GM18499 (cell line): ENCODE measurements at regions not wholly inside any gene's neighbourhood (a gene's known extent, or its start where the extent isn't known, plus 50 kb on each side); places are given as distances from the start of the nearest gene placed in this dataset.
"Not testable (repeated sequence)": the region's sequence is repeated elsewhere in the genome, so short reads cannot be mapped to it uniquely, and the experiment has no call there.

Source experiments
- ATAC-seq: cut with Tn5 transposase; IDR thresholded peaks from one replicate; pipeline ENCODE4 v1.9.1; 2021; ENCODE audit warnings: moderate number of reproducible peaks; ENCODE audit not compliant: insufficient read depth, unreplicated experiment

DNA sequence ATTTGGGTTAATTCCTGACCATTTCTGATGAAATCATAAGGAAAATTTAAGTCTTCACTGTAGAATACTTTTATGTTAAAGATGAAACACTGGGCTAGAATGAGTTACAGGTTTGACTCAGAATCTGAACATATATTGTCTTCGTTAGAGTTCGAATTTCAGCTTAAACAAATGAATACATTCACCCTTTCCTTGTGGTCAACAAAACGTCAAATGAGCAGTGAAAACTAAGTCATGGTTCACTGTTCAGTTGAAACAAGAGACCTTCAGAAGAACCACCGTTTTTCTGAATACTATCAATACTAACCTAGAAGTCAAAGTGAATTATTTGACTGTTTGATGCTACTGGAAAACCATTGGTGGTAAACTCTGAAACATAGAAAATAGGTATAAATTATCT is 235.2 kb upstream of the ZWINT start:
- ATAC-seq = no peak

DNA sequence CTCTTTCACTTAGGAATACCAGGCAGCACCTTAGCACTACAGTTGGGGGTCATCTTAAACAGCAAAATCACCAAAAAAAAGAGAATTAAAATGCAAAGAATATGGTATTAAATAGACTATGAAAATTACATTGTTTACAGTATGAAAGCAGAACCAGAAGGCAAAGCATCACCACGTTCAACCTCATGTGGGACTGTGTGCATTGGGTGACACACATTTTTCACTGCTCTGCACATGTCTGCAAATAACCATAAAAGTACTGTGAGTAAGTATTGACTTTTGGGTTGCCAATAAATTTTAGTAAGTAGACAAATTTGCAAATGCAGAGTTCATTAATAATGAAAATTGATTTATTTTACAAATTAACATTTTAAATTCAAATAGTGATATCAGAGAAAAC is 232.1 kb upstream of the ZWINT start:
- no peak for ATAC-seq

DNA sequence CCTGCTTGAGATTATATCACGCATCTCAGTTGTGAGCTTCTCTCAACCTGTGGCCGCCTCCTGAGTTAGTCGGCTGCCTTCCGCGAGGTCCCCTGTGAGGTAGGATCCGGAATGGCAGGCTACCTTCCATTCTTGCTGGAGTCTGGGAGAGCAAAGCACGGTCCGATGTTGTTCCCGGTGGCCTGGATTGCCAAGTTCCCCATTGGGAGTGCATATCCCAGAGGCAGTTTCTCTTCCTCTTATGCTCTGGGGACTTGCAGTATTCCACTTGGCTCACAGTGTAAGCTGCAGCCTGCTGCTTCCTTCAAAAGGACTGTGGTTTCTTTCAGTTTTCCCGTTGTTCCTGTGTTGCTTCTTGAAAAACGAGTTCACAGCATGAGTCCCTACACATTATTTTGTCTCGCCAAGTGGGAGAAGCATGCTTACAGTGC is 225.4 kb upstream of the ZWINT start:
- ATAC-seq = no peak

DNA sequence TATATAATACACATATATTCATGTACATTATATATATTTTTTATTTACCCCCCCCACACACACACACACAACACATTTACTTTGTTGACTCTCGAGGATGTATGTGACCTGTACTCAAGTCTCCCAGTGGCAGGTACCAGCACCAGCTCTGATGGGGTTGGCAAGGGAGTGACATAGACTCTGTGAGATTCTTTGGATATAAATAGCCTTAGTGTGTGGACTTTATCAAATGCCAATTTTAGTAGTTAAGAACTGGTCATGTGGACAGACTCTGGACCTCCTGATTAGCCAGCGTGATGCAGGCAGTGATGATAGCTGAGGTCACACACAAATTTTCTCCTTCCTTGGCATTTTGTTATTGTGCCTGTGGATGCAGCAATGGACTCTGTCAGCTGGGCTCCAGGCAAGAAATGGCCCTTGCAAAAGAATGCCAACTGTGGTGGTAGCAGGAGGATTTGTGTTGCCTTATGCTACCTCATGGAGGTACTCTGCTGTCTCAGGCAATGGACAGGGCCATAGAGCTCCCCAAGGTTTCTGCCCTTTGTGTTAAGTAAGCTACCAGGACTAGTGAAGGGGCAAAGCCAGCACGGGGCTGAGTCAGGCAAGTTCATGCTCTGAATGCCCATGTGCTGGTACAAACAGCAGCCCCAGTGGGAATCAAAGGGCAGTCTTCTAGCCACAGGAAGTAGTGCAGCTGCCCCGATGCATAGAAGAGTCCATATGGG is 224.6 kb upstream of the ZWINT start:
- ATAC-seq = no peak

DNA sequence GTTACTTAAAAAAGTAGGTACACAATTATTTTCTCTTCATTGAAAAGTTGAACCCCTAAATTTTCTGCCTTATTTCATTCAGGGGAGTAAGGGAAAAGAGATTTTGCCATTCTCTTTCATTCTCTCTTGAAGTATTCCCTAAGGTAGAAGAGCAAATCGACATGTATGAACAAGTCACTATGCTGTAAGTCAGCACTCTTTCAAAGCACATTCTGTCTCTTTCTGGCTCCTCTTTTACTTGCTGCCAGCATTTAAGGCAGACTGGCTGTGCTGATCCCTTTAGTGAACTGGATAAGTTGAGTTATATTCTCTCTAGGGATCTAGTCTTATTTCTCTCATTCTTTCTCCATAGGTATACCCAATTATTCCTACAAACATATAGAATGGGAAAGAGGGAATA is 222.3 kb upstream of the ZWINT start:
- no peak for ATAC-seq

DNA sequence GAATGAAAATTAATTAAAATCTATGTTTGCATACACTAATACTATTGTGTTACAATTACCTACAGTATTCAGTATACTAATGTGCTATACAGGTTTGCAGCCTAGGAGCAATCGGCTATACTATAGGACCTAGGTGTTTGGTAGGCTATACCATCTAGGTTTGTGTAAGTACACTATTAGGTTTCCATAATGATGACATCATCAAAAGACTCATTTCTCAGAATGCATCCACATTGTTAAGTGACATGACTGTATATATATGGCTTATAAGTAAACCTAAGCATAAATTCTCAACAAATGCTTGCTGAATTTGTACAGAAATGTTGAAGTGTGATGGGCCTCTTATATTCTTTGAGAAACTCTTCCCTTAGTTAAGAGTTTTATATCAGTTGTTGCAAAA is 206.5 kb upstream of the ZWINT start:
- no peak for ATAC-seq

DNA sequence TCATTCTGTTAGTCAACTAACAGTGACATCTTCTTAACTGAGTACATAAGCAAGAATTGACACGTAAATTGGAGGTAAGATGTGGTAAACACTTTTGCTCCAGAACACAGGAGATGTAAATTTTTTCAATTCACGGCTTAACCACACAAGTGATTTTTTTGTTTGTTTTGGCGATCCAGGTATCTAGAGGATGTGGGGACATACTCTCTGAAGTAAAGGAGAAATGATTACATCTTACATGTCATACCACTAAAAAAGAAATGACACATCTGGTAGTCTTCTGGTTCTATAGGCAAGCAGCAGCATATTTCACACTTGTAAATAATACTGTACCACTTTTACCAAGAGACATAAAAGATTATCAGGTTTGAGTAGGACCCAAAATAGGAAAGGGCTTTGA is 200.3 kb upstream of the ZWINT start:
- ATAC-seq = no peak

DNA sequence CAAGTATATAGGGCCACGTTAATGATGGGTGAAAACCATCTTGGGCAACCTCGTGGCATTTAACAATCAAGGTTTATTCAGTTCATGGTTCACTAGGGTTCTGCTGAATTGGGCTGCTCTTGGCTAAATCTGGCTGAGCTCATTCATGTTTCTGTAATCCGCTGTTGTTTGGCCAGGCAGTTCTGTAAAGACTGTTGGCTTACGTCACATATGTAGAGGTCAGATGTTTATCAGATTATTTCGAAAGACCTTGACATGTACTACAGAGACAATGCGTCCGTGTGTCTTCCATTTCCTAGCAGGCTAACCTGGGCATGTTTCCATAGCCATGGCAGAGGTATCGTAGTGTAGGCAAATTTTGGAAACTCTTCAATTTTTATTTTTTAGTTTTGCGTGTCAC is 190.0 kb upstream of the ZWINT start:
- no peak for ATAC-seq

DNA sequence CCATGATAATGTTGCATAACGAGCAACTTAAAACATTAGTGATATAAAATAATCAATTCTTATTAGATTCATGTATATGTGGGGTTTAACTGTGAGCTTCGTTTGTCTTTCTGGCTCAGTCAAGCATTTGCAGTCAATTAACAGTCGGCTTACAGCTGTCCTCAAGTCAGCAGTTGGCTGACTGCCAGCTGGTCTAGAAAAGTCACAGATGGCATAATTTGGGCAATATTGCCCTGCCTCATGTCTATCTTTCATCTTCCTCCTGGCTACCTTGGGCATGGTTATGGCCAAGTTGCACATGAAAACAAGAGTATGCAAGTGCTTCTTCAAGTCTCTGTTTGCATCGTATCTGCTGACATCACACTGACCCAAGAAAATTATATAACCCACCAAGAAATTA is 186.1 kb upstream of the ZWINT start:
- no peak for ATAC-seq

DNA sequence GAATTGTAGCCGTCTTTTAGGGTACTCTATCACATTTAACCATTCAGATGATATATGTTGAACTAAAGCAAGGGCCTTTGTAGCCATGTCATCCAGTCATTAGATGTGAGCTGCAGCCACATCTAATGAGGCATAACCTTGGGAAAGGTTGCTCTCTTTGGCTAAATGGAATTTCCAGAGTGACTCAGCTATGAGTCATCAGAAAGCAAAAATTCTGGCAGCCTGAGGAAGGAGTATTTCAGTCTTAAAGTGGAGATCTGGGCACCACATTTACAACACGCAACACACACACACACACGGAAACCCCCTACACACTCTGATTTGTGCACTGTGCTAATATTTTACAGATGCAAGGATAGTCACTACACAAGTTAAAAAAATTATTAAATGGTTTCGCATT is 176.9 kb upstream of the ZWINT start:
- ATAC-seq = no peak

DNA sequence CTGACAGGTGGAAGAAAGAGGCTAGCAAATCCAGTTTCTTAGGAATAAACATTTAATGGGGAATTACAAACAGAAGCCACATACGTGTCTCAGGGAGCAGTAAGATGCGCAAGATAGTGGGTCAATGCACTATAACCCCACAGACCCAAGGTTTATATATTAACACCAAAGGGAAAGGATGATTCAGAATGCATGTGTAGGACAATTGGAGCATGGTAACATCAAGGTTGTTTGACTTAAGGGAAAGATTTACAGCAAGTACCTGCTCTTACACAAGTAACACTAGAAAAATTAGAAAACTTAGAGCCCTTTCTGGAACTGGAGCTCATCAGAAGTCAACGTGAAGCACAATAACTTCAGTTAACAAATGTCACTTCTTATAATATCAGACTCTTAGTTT is 161.1 kb upstream of the ZWINT start:
- no peak for ATAC-seq

DNA sequence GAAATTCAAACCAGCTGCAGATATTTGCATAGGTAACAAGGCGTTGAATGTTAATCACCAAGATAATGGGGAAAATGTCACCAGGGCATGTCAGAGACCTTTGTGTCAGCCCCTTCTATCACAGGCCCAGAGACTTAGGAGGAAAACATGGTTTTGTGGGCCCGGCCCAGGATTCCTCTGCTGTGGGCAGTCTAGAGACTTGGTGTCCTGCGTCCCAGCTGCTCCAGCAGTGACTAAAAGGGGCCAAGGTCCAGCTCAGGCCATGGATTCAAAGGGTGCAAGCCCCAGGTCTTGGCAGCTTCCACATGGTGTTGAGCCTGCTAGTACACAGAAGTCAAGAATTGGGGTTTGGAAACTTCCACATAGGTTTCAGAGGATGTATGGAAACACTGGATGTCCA is 147.5 kb upstream of the ZWINT start:
- ATAC-seq = no peak

DNA sequence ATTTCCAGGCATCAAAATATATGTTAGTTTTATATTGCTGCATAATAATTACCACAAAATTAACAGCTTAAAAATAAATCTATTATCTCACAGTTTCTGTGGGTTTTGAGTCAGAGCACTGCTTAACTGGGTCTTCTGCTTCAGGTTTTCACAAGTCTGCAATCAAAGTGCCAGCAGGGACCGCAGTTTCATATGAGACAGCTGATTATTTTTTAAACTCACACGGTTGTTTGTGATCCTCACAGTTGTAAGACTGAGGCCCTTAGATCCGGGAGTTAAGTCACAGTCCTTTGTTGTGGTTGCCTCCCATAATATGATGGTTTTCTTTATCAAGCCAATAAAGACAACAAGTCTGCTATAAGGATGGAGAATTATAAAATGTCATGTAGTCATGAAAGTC is 146.0 kb upstream of the ZWINT start:
- ATAC-seq = no peak

DNA sequence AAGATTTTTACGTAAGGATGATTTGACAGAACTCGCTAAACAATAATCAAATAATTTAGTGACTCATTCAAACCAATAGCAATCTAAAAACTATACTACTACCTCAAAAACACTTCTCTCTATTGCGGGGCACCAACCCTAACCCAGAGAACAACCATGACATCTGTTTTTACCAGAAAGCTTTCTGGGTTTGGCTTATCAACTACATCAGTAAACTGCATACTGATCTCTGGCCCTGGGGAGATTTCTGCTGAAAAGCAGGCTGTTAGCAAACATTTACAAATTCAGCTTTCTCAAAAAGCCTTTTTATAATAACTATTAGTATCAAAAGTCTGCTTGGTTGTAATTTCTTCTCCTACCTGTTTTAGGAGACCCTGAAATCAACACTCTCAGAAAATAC is 144.5 kb upstream of the ZWINT start:
- no peak for ATAC-seq

DNA sequence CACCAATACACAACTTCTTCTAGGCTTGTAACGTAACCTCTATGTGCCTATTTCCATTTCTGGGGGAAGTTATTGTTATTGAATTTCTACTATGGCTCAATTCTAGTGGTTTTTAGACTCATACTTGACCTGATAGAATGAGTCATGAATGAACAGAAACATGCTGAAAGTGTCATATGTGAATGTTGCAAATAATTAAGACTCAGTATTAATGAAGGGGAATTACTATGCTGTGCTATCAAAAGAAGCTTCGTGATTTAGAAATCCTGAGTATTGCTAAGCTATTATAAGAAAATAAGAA is 135.1 kb upstream of the ZWINT start:
- ATAC-seq = no peak

DNA sequence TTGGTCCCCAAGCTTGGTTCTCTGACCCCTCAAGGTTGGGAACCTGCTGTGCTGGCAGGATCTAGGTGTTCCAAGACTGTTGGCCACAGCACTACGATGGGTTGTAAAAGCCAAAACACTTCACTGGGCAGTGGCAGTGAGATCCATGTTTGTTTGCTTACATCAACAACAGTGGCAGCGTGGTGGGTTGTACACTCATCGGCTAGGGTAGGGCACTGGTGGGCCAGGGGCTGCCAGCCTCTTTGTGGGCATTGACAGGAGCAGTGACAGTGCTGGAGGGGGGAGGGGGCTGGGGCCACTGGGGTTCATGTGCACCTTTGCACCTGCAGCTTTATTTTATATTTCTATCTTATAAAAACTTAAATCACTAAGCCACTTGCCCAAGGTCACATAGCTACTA is 126.7 kb upstream of the ZWINT start:
- ATAC-seq = no peak

DNA sequence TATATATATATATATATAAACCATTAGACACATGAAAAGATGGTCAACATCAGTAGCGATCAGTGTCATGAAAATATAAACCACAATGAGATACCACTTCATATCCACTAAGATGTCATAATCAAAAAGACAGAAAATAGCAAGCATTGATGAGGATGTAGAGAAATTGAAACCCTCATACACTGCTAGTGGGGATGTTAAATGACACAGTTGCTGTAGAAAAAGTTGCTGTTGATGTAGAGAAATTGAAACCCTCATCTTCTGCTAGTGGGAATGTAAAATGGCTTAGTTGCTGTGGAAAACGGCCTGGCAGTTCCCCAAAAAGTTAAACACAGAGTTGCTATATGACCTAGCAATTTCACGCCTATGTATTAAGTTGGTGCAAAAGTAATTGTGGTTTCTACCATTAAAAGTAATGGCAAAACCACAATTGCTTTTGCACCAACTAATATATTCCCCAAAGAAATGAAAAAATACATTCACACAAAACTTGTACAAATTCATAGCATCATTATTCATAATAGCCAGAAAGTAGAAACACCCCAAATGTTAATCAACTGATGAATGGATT is 120.5 kb upstream of the ZWINT start:
- no peak for ATAC-seq

DNA sequence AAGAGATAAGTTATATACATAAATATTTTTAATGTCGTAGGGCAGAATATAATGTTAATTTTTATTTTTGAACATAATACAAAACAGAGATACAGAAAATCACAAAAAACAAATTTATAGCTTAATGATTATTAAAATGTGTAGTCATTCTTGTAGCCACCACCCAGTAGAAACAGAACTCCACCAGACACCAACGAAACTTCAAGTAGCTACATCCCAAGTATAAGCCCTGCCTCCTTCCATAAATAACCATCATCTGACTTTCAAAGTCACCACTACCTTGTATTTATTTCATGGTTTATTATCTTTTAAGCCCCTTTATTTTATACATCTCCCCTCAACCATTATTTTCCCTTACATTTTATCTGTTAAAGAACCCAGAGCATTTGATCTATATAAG is 111.9 kb upstream of the ZWINT start:
- no peak for ATAC-seq

DNA sequence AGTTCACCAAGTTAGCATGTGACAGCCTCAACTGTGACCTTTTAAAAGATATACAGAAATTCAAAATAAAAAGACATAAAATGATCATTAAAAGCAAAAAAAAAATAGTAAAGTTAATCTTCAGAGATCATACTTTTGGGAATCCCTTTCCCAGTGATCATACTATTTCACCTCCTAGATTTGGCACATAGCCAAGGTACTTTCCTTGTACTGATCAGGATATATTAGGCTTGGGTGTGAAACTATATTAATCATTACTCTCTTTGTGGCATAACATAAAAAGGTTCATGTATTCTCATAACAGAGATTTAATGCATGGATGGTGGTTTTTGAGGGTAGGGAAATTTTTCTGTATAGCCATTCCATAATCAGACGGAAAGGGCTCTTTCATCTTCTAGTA is 109.6 kb upstream of the ZWINT start:
- no peak for ATAC-seq

DNA sequence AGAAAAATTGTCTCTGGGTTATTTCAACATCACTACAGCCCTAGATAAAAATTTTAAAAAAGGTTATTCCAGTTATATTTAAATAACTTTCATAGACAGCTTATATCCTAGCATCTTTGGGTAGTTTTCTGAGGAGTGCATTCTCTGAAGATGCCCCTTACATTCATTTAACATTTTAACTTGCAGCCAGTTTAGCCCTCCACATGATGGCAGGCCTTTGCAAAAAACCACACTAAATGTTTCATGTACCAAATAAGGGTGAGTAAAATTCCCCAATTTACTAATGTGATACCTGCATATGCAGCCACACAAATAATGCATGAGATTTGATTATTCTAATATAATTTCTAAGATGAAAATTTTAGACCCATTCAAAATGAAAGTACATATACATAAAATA is 108.4 kb upstream of the ZWINT start:
- ATAC-seq = no peak

DNA sequence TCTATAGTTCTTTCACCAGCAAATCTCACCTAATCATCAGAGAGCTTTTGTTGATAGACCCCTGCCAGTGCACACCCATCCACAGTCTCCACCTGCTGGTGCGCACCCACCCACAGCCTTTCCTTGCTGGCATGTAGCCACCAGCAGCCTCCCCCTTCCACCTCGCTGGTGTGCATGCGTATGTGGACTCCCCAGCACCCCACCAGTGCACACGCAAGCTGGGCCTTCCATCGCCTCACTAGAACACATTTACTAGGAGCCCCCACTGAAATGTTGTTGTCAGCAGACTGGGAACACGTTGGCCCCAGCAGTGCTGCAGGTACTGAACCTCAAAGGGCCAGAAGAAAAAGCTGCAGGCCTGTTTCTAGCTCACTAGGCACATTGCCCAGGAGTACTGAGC is 104.9 kb upstream of the ZWINT start:
- ATAC-seq = no peak

DNA sequence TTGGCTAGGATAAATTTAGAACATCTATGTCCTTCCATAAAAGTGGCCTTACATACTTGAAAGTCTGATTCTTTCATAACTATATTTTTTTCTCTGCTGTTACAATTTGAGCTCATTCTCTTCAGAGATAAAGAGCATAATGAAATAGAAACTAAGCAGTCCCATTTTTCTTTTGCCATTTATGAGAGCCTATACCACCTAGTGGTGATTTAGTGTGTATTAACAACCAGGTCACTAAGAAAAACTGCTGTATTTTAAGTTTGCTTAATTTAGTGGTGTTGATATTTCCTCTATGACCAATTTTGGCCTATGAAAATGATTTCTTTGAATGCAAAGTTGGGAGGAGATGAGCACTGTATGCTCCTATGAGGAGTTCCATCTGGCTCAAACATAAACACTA is 88.7 kb upstream of the ZWINT start:
- ATAC-seq = no peak

DNA sequence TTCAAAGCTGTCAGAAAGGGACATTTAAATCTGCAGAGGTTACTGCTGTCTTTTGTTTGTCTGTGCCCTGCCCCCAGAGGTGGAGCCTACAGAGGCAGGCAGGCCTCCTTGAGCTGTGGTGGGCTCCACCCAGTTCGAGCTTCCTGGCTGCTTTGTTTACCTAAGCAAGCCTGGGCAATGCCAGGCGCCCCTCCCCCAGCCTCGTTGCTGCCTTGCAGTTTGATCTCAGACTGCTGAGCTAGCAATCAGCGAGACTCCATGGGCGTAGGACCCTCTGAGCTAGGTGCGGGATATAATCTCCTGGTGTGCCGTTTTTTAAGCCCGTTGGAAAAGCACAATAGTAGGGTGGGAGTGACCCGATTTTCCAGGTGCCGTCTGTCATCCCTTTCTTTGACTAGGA is 86.6 kb upstream of the ZWINT start:
- ATAC-seq = not testable (repeated sequence)
